Psoas muscle (tissue), 7 donors: ENCODE measurements at regions not wholly inside any gene's neighbourhood (a gene's known extent, or its start where the extent isn't known, plus 50 kb on each side); places are given as distances from the start of the nearest gene placed in this dataset.
"Not testable (repeated sequence)": the region's sequence is repeated elsewhere in the genome, so short reads cannot be mapped to it uniquely, and the experiment has no call there.

Source experiments
- ATAC-seq, 4 donors: fragments of 200-7000 bp; cut with Tn5 transposase; one replicate each; pipeline ENCODE4 v1.9.1; 2020; ENCODE audit warnings: moderate library complexity in 3 of 4, mild to moderate bottlenecking in 2 of 4
- DNase-seq, 2 donors: peaks; one replicate each; pipeline ENCODE4 v3.0.0-alpha.2; 2020
- H3K27ac ChIP-seq: fragments of 200-600 bp; one replicate; pipeline ENCODE4 v1.8.0; 2022
- H3K27me3 ChIP-seq, 3 donors: fragments of 200-600 bp in 1 of 3; one replicate each; pipeline versions ENCODE4 v1.6.1 to v1.8.0; 2013 to 2022; ENCODE audit warnings: low read length in 2 of 3, mild to moderate bottlenecking in 2 of 3, moderate library complexity in 1 of 3; ENCODE audit not compliant: insufficient read depth in 3 of 3
- H3K36me3 ChIP-seq, 2 donors: fragments of 200-600 bp in 1 of 2; one replicate each; pipeline versions ENCODE4 v1.6.1 to v1.8.0; 2013 to 2022; ENCODE audit warnings: low read depth in 1 of 2, mild to moderate bottlenecking in 1 of 2, moderate library complexity in 1 of 2; ENCODE audit not compliant: insufficient read depth in 1 of 2
- H3K4me1 ChIP-seq: fragments of 200-600 bp; one replicate; pipeline ENCODE4 v1.8.0; 2022
- H3K4me3 ChIP-seq: fragments of 200-600 bp; one replicate; pipeline ENCODE4 v1.8.0; 2022; ENCODE audit warnings: mild to moderate bottlenecking
- H3K9me3 ChIP-seq: fragments of 200-600 bp; one replicate; pipeline ENCODE4 v1.8.0; 2022
- CTCF ChIP-seq: fragments of 200-600 bp; IDR thresholded peaks from one replicate; pipeline ENCODE4 v1.8.0; 2022; ENCODE audit warnings: antibody characterized with exemption
- WGBS, 3 donors: extraction: QIAGEN DNeasy Blood & Tissue Kit; methylation state at CpG; one replicate each; pipeline versions ENCODE4 v1.1.6 to v1.1.7; 2013; 5-methylcytosine and 5-hydroxymethylcytosine counted together
- intact Hi-C, 2 donors: fragments of 100-400 bp; cut with DNase I; formaldehyde crosslinking; loops; one replicate each; pipeline versions ENCODE4 v1.11.0 to v1.14.2; 2022
- donor health status: healthy with polysubstance abuse.
- donor health status: DM: no; HTN: no; CAD: no; lungs with moderate emphysema.
- donor health status: Bipolar disorder and iron deficiency.
- donor health status: healthy.
- donor health status: DM: yes; HTN: yes; CAD: no.
- donor health status: DM: no; HTN: no; CAD: no.
- donor health status: DM: yes; HTN: yes; CAD: no.

- Histone ChIP-seq H3K27ac (no peak overlapping the region), H3K36me3 (no peaks in the 10 kb centered on the region), H3K4me3 (no peak overlapping the region), H3K4me1 (no peaks in the 10 kb centered on the region), H3K27me3 (no peaks in the 10 kb centered on the region), H3K9me3 (no peaks in the 10 kb centered on the region)
- TF ChIP-seq CTCF, result no peak
- DNase-seq (no peak), ATAC-seq (no peak)
- intact Hi-C loops, result no loop called here
- WGBS, 3 donors, result 48 to 54% (median 50%) methylated on average over 17 of the region's 17 CpGs
Observed at GRCh38 chr1:214143006-214143992, 137.7 kb upstream of the SMYD2 start.

GRCh38 chr1:214144521-214144920, 136.4 kb upstream of the SMYD2 start:
- H3K4me3 ChIP-seq, H3K36me3 ChIP-seq, ATAC-seq, intact Hi-C loops, H3K4me1 ChIP-seq, H3K9me3 ChIP-seq, H3K27me3 ChIP-seq, DNase-seq, H3K27ac ChIP-seq: not testable (repeated sequence)
- WGBS, 3 donors, result 83 to 91% (median 85%) methylated on average over 2 of the region's 2 CpGs

GRCh38 chr1:214146523-214146922, 134.4 kb upstream of the SMYD2 start:
- ATAC-seq, result no peak
- no peaks in the 10 kb centered on the region for H3K9me3 ChIP-seq
- no peak for TF ChIP-seq CTCF

GRCh38 chr1:214154596-214155292, 126.2 kb upstream of the SMYD2 start:
- ATAC-seq (no peak), DNase-seq (no peak)
- intact Hi-C loops, result no loop called here
- Histone ChIP-seq H3K9me3 (no peaks in the 10 kb centered on the region), H3K27ac (no peak overlapping the region), H3K4me3 (no peak overlapping the region), H3K4me1 (no peaks in the 10 kb centered on the region), H3K36me3 (no peaks in the 10 kb centered on the region), H3K27me3 (no peaks in the 10 kb centered on the region)
- WGBS, 3 donors, result 39 to 41% (median 40%) methylated on average over 6 of the region's 6 CpGs
- TF ChIP-seq CTCF, result no peak

More at GRCh38 chr1:214146523-214146922, 134.4 kb upstream of the SMYD2 start:
- DNase-seq, result no peak
- 46 to 52% (median 51%) methylated on average over 4 of the region's 4 CpGs for WGBS, 3 donors
- Histone ChIP-seq H3K4me1 (no peaks in the 10 kb centered on the region), H3K4me3 (no peak overlapping the region), H3K27ac (no peak overlapping the region), H3K27me3 (no peaks in the 10 kb centered on the region), H3K36me3 (no peaks in the 10 kb centered on the region)
- intact Hi-C loops, result no loop called here

GRCh38 chr1:214155987-214156625, 124.9 kb upstream of the SMYD2 start:
- Histone ChIP-seq H3K4me3 (no peak overlapping the region), H3K9me3 (no peaks in the 10 kb centered on the region), H3K4me1 (no peaks in the 10 kb centered on the region), H3K27ac (no peak overlapping the region), H3K27me3 (peaks cover 0 to 3% (median 0%) of the 10 kb centered on the region in 3 donors), H3K36me3 (no peaks in the 10 kb centered on the region)
- ATAC-seq, result no peak
- no peak for TF ChIP-seq CTCF
- intact Hi-C loops, result no loop called here
- WGBS, 3 donors, result 38 to 45% (median 42%) methylated on average over 2 of the region's 2 CpGs
- no peak for DNase-seq
